ENCODE measurements at regions not wholly inside any gene's neighbourhood (a gene's known extent, or its start where the extent isn't known, plus 50 kb on each side); places are given as distances from the start of the nearest gene placed in this dataset.

DNA sequence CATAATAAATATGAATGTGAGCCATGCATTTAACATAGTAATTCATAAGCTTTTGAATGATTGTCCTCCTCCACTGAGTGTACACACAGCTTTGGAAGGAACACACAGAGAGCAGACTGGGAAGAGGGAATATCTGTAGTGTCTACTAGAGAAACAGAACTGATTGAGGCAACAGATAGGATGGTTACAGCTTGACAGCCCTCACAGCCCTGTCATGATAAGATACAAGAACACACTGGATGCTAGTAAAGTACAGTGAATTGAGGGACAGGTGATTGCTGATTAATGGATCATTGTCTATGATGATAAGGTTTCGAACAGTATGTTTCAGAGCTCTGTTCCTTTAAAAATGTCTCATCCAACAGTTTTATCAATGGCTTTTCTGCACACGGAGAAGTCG, 383.4 kb upstream of the GBE1 start:
- H3K27ac ChIP-seq = no peak overlapping the region
- TF ChIP-seq, protein P1, sequence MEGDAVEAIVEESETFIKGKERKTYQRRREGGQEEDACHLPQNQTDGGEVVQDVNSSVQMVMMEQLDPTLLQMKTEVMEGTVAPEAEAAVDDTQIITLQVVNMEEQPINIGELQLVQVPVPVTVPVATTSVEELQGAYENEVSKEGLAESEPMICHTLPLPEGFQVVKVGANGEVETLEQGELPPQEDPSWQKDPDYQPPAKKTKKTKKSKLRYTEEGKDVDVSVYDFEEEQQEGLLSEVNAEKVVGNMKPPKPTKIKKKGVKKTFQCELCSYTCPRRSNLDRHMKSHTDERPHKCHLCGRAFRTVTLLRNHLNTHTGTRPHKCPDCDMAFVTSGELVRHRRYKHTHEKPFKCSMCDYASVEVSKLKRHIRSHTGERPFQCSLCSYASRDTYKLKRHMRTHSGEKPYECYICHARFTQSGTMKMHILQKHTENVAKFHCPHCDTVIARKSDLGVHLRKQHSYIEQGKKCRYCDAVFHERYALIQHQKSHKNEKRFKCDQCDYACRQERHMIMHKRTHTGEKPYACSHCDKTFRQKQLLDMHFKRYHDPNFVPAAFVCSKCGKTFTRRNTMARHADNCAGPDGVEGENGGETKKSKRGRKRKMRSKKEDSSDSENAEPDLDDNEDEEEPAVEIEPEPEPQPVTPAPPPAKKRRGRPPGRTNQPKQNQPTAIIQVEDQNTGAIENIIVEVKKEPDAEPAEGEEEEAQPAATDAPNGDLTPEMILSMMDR (conservative IDR thresholded peaks at IDR 0.05) = no peak

DNA sequence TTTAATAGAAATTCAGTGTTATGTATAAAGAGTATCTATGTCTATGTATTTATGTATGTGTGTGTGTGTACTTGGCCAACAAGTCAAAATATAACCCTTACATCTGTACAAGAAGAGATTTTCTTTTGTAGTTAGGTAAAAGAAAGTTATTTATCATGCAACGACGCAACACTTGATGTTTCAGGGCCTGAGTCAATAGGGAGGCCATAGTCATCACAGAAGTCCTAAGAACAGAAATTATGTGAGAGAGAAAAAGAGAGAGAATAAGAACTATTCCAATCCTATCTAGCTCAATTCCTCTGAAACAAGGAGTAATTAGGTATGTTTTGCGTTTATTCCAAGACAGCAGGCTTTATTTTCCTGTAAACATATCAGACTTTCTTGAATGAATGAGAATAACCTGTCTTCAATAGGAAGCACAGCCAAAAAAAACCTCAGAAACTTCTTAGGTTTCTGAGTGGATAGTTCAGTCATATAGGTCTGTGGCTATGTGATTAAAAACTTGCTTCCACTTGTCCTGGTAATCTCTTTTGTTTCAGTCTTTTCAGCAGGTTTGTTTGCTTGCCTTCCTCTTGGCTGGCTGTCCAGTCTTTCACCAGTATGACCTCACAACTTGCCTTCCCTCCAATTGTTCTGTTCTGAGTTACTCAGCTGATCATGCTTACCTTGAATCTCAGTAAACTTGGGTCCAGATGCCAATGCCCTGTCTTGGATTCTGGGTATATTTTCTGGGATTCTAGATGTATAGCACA, 382.4 kb upstream of the GBE1 start:
- TF ChIP-seq, protein P1 (conservative IDR thresholded peaks at IDR 0.05) = no peak
- no peak overlapping the region for H3K27ac ChIP-seq

- TF ChIP-seq, protein P1 (conservative IDR thresholded peaks at IDR 0.05) = no peak
- H3K27ac ChIP-seq = no peak overlapping the region
These were observed 380.1 kb upstream of the GBE1 start for GRCh38 chr3:82141592-82141991.

DNA sequence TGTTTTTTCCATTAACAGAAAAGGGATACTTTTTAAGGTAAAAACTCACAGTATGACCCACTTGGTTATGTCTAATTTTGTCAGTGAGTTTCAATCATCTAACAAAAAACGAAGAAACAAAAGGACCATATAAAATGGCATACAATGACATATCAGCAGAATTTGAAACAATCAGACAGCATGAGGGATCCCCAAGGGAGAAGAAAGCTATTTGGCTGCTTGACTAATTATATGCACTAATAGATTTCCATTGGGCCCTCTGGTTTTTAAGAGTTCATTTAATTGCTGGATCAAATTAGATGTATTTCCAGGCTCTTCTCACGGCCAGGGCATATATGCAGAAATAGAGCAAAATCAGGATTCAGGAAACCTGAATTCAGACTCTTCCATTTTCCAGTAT, 376.4 kb upstream of the GBE1 start:
- TF ChIP-seq, protein P1 (conservative IDR thresholded peaks at IDR 0.05) = no peak
- H3K27ac ChIP-seq = no peak overlapping the region

DNA sequence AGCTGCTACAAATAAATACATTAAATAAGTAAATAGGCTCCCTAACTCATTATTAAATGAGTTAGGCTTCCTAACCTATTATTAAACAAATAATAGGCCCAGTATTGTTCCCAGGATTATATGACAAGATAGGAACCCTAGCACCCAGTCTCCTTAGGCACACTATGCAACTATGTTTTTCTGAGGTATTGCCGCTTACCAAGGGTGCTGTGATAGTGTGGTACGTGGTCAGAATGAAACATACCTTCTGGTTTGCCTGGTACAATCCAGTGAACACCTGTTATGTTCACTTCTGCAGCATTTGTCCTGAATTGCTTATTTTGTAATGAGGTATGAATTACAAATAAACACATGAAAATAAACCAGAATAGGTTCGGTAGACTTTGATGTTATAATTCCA, 375.6 kb upstream of the GBE1 start:
- TF ChIP-seq, protein P1 (conservative IDR thresholded peaks at IDR 0.05) = no peak
- H3K27ac ChIP-seq = no peak overlapping the region

DNA sequence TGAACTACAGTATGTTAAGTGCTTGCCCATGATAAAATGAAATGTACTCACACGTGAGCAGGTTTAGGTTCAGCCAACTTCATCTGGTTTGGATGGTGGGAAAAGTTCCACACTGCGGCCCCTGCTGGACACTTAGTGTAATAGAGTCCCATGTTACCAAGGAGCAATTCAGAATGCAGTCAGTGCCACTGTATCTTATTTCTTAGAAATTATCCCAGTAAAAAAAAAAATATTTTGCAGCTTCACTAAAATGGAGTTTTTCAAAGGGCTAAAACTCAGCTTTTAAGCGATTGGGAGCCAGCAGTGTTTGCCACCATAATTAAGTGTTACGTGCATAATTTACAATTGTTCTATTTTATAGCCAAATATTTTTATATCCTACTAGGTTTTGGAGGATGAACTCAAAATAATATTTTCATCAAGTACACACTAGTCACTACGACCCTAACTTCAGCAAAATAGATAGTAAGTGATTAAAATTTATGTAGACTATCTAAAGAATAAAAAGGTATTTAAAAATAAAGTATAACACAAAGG, 371.7 kb upstream of the GBE1 start:
- TF ChIP-seq, protein P1 (conservative IDR thresholded peaks at IDR 0.05) = peak; percentile 92
- no peak overlapping the region for H3K27ac ChIP-seq

DNA sequence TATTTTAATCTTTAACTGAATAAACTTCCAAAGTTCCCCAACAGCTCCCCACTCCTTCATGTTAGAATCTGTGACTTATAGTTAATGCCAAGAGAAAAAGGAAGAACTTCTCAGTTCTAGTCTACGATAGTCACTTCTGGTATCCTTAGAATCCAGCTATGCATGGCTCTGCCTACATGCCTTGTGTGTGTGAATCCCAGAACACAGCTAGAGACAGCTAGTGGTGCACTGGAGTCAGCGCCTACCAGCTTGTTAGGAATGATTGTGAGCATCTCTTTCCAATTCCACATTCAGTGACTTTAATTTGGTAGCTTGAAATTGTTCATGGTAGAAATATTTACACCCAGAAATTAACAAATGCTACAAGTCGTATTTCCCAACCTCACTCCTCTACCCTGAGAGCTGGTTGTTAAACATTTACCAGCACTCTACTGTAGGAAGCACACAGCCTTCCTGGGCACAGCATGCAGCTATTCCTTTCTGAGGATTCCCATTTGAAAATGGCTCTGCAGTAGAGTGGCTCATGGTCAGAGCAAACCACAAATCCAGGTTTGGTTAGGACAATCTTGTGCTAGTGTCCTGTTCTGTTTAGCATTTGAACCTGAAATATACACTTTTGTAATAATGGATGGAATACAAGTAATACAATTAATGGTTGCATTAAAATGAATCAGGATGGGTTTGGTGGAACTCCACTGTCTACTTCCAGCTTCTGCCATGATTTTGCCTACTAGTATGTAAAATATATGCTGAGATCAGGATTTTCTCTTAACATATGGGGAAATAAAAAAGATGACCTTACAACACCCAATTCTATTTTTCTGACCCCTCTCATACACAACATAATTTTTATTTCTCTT, 371.0 kb upstream of the GBE1 start:
- H3K27ac ChIP-seq = no peak overlapping the region
- TF ChIP-seq, protein P1 (conservative IDR thresholded peaks at IDR 0.05) = no peak
